GM21576 (cell line): ENCODE measurements at regions not wholly inside any gene's neighbourhood (a gene's known extent, or its start where the extent isn't known, plus 50 kb on each side); places are given as distances from the start of the nearest gene placed in this dataset.

Experiments
- ATAC-seq: cut with Tn5 transposase; IDR thresholded peaks from one replicate; pipeline ENCODE4 v1.9.1; 2021; ENCODE audit warnings: mild to moderate bottlenecking, moderate library complexity; ENCODE audit not compliant: unreplicated experiment

GRCh38 chr6:4383910-4384638 lies 248.7 kb upstream of the ECI2 start:
- ATAC-seq, result no peak

GRCh38 chr6:4382362-4382853 lies 247.0 kb upstream of the ECI2 start:
- no peak for ATAC-seq

- no peak for ATAC-seq
Measured at GRCh38 chr6:4381381-4381780, 246.0 kb upstream of the ECI2 start.

- ATAC-seq, result no peak
Measured at GRCh38 chr6:4380881-4381281, 245.5 kb upstream of the ECI2 start.

- ATAC-seq, result no peak
Measured at GRCh38 chr6:4379958-4380357, 244.6 kb upstream of the ECI2 start.

- no peak for ATAC-seq
Measured at GRCh38 chr6:4378319-4378996, 243.1 kb upstream of the ECI2 start.

GRCh38 chr6:4377603-4378002 lies 242.2 kb upstream of the ECI2 start:
- no peak for ATAC-seq

GRCh38 chr6:4374216-4374615 lies 238.8 kb upstream of the ECI2 start:
- no peak for ATAC-seq

- no peak for ATAC-seq
Measured at GRCh38 chr6:4372866-4373265, 237.5 kb upstream of the ECI2 start.

GRCh38 chr6:4371207-4371921 lies 236.0 kb upstream of the ECI2 start:
- no peak for ATAC-seq

- no peak for ATAC-seq
Measured at GRCh38 chr6:4370066-4370465, 234.7 kb upstream of the ECI2 start.

- no peak for ATAC-seq
Measured at GRCh38 chr6:4369616-4370015, 234.2 kb upstream of the ECI2 start.

- no peak for ATAC-seq
Measured at GRCh38 chr6:4368649-4369048, 233.3 kb upstream of the ECI2 start.

- no peak for ATAC-seq
Measured at GRCh38 chr6:4367643-4368042, 232.3 kb upstream of the ECI2 start.

- ATAC-seq, result no peak
Measured at GRCh38 chr6:4366635-4367395, 231.4 kb upstream of the ECI2 start.

- ATAC-seq, result no peak
Measured at GRCh38 chr6:4365686-4366085, 230.3 kb upstream of the ECI2 start.

- no peak for ATAC-seq
Measured at GRCh38 chr6:4364711-4365110, 229.3 kb upstream of the ECI2 start.

- ATAC-seq, result no peak
Measured at GRCh38 chr6:4364172-4364571, 228.8 kb upstream of the ECI2 start.

GRCh38 chr6:4363656-4364055 lies 228.3 kb upstream of the ECI2 start:
- ATAC-seq, result no peak

- ATAC-seq, result no peak
Measured at GRCh38 chr6:4362326-4362725, 227.0 kb upstream of the ECI2 start.

- no peak for ATAC-seq
Measured at GRCh38 chr6:4360920-4361319, 225.5 kb upstream of the ECI2 start.
